Endothelial cell of umbilical vein (primary cell): ENCODE measurements at regions not wholly inside any gene's neighbourhood (a gene's known extent, or its start where the extent isn't known, plus 50 kb on each side); places are given as distances from the start of the nearest gene placed in this dataset.

Experiments
- BruUV-seq: library from RNA; stranded (reverse); fragments of 400-500 nt; replicated peaks from 2 replicates; lab custom pipeline; 2021; lab: Mats Ljungman, UMichigan
- CTCF ChIA-PET: fragments of 300-600, 350-600 bp; sonication (Branson Sonifier 250); formaldehyde crosslinking; loops from one replicate; lab custom pipeline; 2021; ENCODE audit warnings: antibody characterized with exemption, inconsistent platforms; lab: Charles Lee
- POLR2A ChIA-PET: fragments of 300-600, 350-600 bp; sonication (Branson Sonifier 250); formaldehyde crosslinking; loops from one replicate; lab custom pipeline; 2021; ENCODE audit warnings: antibody characterized with exemption, inconsistent platforms; lab: Charles Lee
- DNase-seq: peaks from one replicate; pipeline ENCODE4 v3.0.0-alpha.2; 2011; ENCODE audit warnings: low read depth, low spot score
- FAIRE-seq: peaks from 2 replicates; lab custom pipeline; 2011; peaks lifted over from hg19 to GRCh38; lab: Jason Lieb, UNC
- H2AFZ ChIP-seq: 2 replicates; pipeline ENCODE4 v1.6.0; 2012; ENCODE audit warnings: low read depth, low read length, control low read depth, inconsistent platforms
- H3K27ac ChIP-seq: 2 replicates; pipeline ENCODE4 v1.5.1; 2011; ENCODE audit warnings: low read depth, mild to moderate bottlenecking, control low read depth, low read length, moderate library complexity; ENCODE audit not compliant: insufficient read depth
- H3K27me3 ChIP-seq, 2 experiments: 2 replicates each; pipeline versions ENCODE4 v1.6.0 to v1.6.1; 2011; ENCODE audit warnings: low read length in 2 of 2, mixed read lengths in 1 of 2; ENCODE audit not compliant: control insufficient read depth in 2 of 2, insufficient read depth in 2 of 2
- H3K36me3 ChIP-seq, 2 experiments: 2 replicates in 1 of 2; 3 replicates in 1 of 2; pipeline ENCODE4 v1.5.1; 2011; ENCODE audit warnings: low read length in 2 of 2, mild to moderate bottlenecking in 1 of 2, moderate library complexity in 1 of 2; ENCODE audit not compliant: control insufficient read depth in 2 of 2, insufficient read depth in 2 of 2; ENCODE audit errors: extremely low read depth in 1 of 2
- H3K4me1 ChIP-seq: 3 replicates; pipeline ENCODE4 v1.5.1; 2011; ENCODE audit warnings: mild to moderate bottlenecking, low read length; ENCODE audit not compliant: control insufficient read depth, insufficient read depth; ENCODE audit errors: extremely low read depth
- H3K4me2 ChIP-seq: 2 replicates; pipeline ENCODE4 v1.6.1; 2011; ENCODE audit warnings: low read length, control low read depth, mixed read lengths; ENCODE audit not compliant: insufficient read depth
- H3K4me3 ChIP-seq, 3 experiments: fragments of 200-600 bp in 1 of 3; sonication (generic), shearing (Covaris generic) in 1 of 3; replicated peaks in 1 of 3; 2 replicates each; pipeline ENCODE4 v1.5.1; 2011 to 2016; ENCODE audit warnings: control low read depth in 3 of 3, low read length in 3 of 3, mild to moderate bottlenecking in 2 of 3, inconsistent platforms in 1 of 3, low read depth in 1 of 3, moderate library complexity in 1 of 3; ENCODE audit not compliant: insufficient read depth in 1 of 3
- H3K79me2 ChIP-seq: 2 replicates; pipeline ENCODE4 v1.6.0; 2012; ENCODE audit warnings: low read length, inconsistent platforms; ENCODE audit not compliant: control insufficient read depth, insufficient read depth
- H3K9ac ChIP-seq: replicated peaks from 2 replicates; pipeline ENCODE3; 2011; ENCODE audit warnings: low read length, control low read depth; ENCODE audit not compliant: insufficient read depth; ENCODE audit errors: extremely low read depth
- H3K9me1 ChIP-seq: replicated peaks from 3 replicates; pipeline ENCODE4 v1.6.0; 2011; ENCODE audit warnings: mild to moderate bottlenecking, low read length; ENCODE audit not compliant: control insufficient read depth, insufficient read depth; ENCODE audit errors: extremely low read depth
- H3K9me3 ChIP-seq: replicated peaks from 2 replicates; pipeline ENCODE4 v1.5.1; 2012; ENCODE audit warnings: low read length, inconsistent platforms; ENCODE audit not compliant: control insufficient read depth, insufficient read depth
- H4K20me1 ChIP-seq: replicated peaks from 2 replicates; pipeline ENCODE3; 2011; ENCODE audit warnings: mild to moderate bottlenecking, low read length; ENCODE audit not compliant: control insufficient read depth, insufficient read depth; ENCODE audit errors: extremely low read depth
- CTCF ChIP-seq, 2 donors: IDR thresholded peaks; 1 replicate in 1 of 2; 2 replicates in 1 of 2; pipeline ENCODE4 v1.5.1; 2011; ENCODE audit warnings: low read length in 2 of 2, mild to moderate bottlenecking in 2 of 2, moderate library complexity in 2 of 2, control low read depth in 1 of 2, inconsistent platforms in 1 of 2, low read depth in 1 of 2; ENCODE audit not compliant: insufficient read depth in 1 of 2; ENCODE audit errors: extremely low read depth in 1 of 2
- EZH2 ChIP-seq: IDR thresholded peaks from 2 replicates; pipeline ENCODE4 v1.6.1; 2012; ENCODE audit warnings: borderline replicate concordance, low read depth, mild to moderate bottlenecking, moderate library complexity, low read length, inconsistent platforms; ENCODE audit not compliant: severe bottlenecking
- FOS ChIP-seq: IDR thresholded peaks from 2 replicates; pipeline ENCODE4 v1.6.1; 2011; ENCODE audit warnings: mild to moderate bottlenecking, low read length, moderate library complexity, borderline replicate concordance; ENCODE audit not compliant: insufficient read depth
- GATA2 ChIP-seq: IDR thresholded peaks from 2 replicates; pipeline ENCODE4 v1.7.0; 2011; ENCODE audit warnings: low read depth, mild to moderate bottlenecking, moderate library complexity, mixed read lengths, low read length; ENCODE audit not compliant: insufficient read length, insufficient read depth
- JUN ChIP-seq: IDR thresholded peaks from 2 replicates; pipeline ENCODE4 v1.6.1; 2011; ENCODE audit warnings: borderline replicate concordance, low read depth; ENCODE audit not compliant: insufficient read length, insufficient read depth
- MAX ChIP-seq: IDR thresholded peaks from 2 replicates; pipeline ENCODE4 v1.6.1; 2011; ENCODE audit not compliant: insufficient read depth, insufficient read length
- MYC ChIP-seq: IDR thresholded peaks from one replicate; pipeline ENCODE4 v1.6.1; 2011; ENCODE audit warnings: mild to moderate bottlenecking, low read depth, low read length
- POLR2A ChIP-seq: IDR thresholded peaks from 2 replicates; pipeline ENCODE4 v1.6.1; 2012; ENCODE audit warnings: low read depth, mild to moderate bottlenecking, control low read depth, low read length
- POLR2AphosphoS5 ChIP-seq: IDR thresholded peaks from 2 replicates; pipeline ENCODE4 v1.6.1; 2012; ENCODE audit warnings: low read depth, mild to moderate bottlenecking, control low read depth, low read length, moderate library complexity; ENCODE audit not compliant: insufficient read depth
- dilution Hi-C: fragments of 300-500 bp; cut with MboI; formaldehyde crosslinking; loops from one replicate; pipeline ENCODE4 v1.15.0; 2019; ENCODE audit warnings: low sequenced_read_pairs; ENCODE audit not compliant: extremely low pct_ligation_motif_present
- intact Hi-C: fragments of 100-400 bp; cut with micrococcal nuclease; formaldehyde crosslinking; loops from one replicate; pipeline ENCODE4 v1.10.0; 2022

- Histone ChIP-seq H2AFZ (no peak overlapping the region), H3K9me1 (no peaks in the 10 kb centered on the region), H3K27ac (no peak overlapping the region), H3K27me3 (peaks cover 0 to 1% of the 10 kb centered on the region in 2 experiments), H3K9ac (no peak overlapping the region), H3K79me2 (no peaks in the 10 kb centered on the region), H3K36me3 (no peaks in the 10 kb centered on the region), H3K9me3 (no peaks in the 10 kb centered on the region), H3K4me1 (peaks cover 16% of the 10 kb centered on the region), H3K4me3 (no peak overlapping the region), H3K4me2 (no peak overlapping the region), H4K20me1 (no peaks in the 10 kb centered on the region)
- intact Hi-C loops = no loop called here
- POLR2A ChIA-PET = no interaction called here
- TF ChIP-seq JUN (no peak), GATA2 (no peak), MYC (no peak), FOS (no peak), POLR2A (no peak), EZH2 (no peak), CTCF (IDR thresholded peaks at IDR 0.05; ENCODE audit: extremely low read depth in 1 of 2, insufficient read depth in 1 of 2, low read depth in 1 of 2, low read length in 2 of 2) (no peak), MAX (no peak), POLR2AphosphoS5 (no peak)
- FAIRE-seq (no peak), DNase-seq (no peak)
- no TSS peak for BruUV-seq
- CTCF ChIA-PET = interaction anchor here (1.0 kb wide), 1 partner anchor 9 kb away, joined by 3 read pairs; no protein-coding TSS in a partner anchor
- dilution Hi-C loops = no loop called here
Measured at GRCh38 chr15:96051598-96051997, 278.9 kb upstream of the NR2F2 start.
